C4-2B (cell line): ENCODE measurements at regions not wholly inside any gene's neighbourhood (a gene's known extent, or its start where the extent isn't known, plus 50 kb on each side); places are given as distances from the start of the nearest gene placed in this dataset.

Source experiments
- CTCF ChIP-seq: fragments of 450-650 bp; conservative IDR thresholded peaks from 2 replicates; pipeline ENCODE4 v1.5.1; 2017; ENCODE audit warnings: mild to moderate bottlenecking
- ZFX ChIP-seq: fragments of 450-650 bp; IDR thresholded peaks from 2 replicates; pipeline ENCODE4 v1.6.1; 2017

- TF ChIP-seq CTCF: peak; percentile 72
- no peak for TF ChIP-seq ZFX
These were observed 129.8 kb downstream of the SATB1 start for GRCh38 chr3:18295171-18295920.
